H9 (cell line): ENCODE measurements at regions not wholly inside any gene's neighbourhood (a gene's known extent, or its start where the extent isn't known, plus 50 kb on each side); places are given as distances from the start of the nearest gene placed in this dataset.

ENCODE experiments used
- DNase-seq: peaks from one replicate; pipeline ENCODE4 v3.0.0-alpha.2; 2017
- H2AFZ ChIP-seq: one replicate; pipeline ENCODE4 v1.6.1; 2013; ENCODE audit warnings: mild to moderate bottlenecking, low read length, control low read depth, moderate library complexity
- H2AK5ac ChIP-seq: 2 replicates; pipeline ENCODE4 v1.6.1; 2013; ENCODE audit warnings: low read length, control low read depth, mixed read lengths; ENCODE audit not compliant: insufficient read length
- H2BK120ac ChIP-seq: one replicate; pipeline ENCODE4 v1.6.1; 2013; ENCODE audit warnings: low read depth, mild to moderate bottlenecking, low read length, control low read depth, inconsistent platforms; ENCODE audit not compliant: poor library complexity, severe bottlenecking
- H2BK12ac ChIP-seq: 2 replicates; pipeline ENCODE4 v1.6.1; 2013; ENCODE audit warnings: low read length, control low read depth, mixed read lengths, low read depth; ENCODE audit not compliant: insufficient read length
- H2BK15ac ChIP-seq: 2 replicates; pipeline ENCODE4 v1.6.1; 2013; ENCODE audit warnings: low read depth, low read length, control low read depth
- H2BK20ac ChIP-seq: one replicate; pipeline ENCODE4 v1.6.1; 2013; ENCODE audit warnings: low read depth, mild to moderate bottlenecking, low read length, control low read depth, inconsistent platforms; ENCODE audit not compliant: poor library complexity, severe bottlenecking
- H2BK5ac ChIP-seq: 2 replicates; pipeline ENCODE4 v1.6.1; 2013; ENCODE audit warnings: low read length, control low read depth, mixed read lengths; ENCODE audit not compliant: insufficient read length
- H3K14ac ChIP-seq: 2 replicates; pipeline ENCODE4 v1.6.1; 2013; ENCODE audit warnings: low read length, control low read depth; ENCODE audit not compliant: insufficient read depth
- H3K18ac ChIP-seq: 2 replicates; pipeline ENCODE4 v1.6.1; 2013; ENCODE audit warnings: low read depth, mild to moderate bottlenecking, mixed read lengths, low read length, control low read depth; ENCODE audit not compliant: insufficient read length
- H3K23ac ChIP-seq: 2 replicates; pipeline ENCODE4 v1.6.1; 2013; ENCODE audit warnings: low read length, control low read depth, mixed read lengths, low read depth; ENCODE audit not compliant: insufficient read length
- H3K23me2 ChIP-seq: 2 replicates; pipeline ENCODE4 v1.6.1; 2013; ENCODE audit warnings: low read depth, mild to moderate bottlenecking, mixed read lengths, low read length, control low read depth; ENCODE audit not compliant: insufficient read length, poor library complexity, severe bottlenecking
- H3K27ac ChIP-seq: 2 replicates; pipeline ENCODE4 v1.5.1; 2013; ENCODE audit warnings: low read length, control low read depth, mixed read lengths, low read depth; ENCODE audit not compliant: insufficient read length
- H3K27me3 ChIP-seq: 2 replicates; pipeline ENCODE4 v1.6.1; 2013; ENCODE audit warnings: low read length, control low read depth, inconsistent platforms; ENCODE audit not compliant: insufficient read depth
- H3K4ac ChIP-seq: 2 replicates; pipeline ENCODE4 v1.6.1; 2013; ENCODE audit warnings: low read depth, mild to moderate bottlenecking, control low read depth, inconsistent platforms, low read length, moderate library complexity
- H3K4me1 ChIP-seq: 2 replicates; pipeline ENCODE4 v1.6.1; 2013; ENCODE audit warnings: low read length, control low read depth, inconsistent platforms; ENCODE audit not compliant: insufficient read depth
- H3K4me2 ChIP-seq: 2 replicates; pipeline ENCODE4 v1.6.1; 2013; ENCODE audit warnings: low read length, control low read depth, mixed read lengths; ENCODE audit not compliant: insufficient read length, insufficient read depth
- H3K56ac ChIP-seq: 2 replicates; pipeline ENCODE4 v1.6.1; 2013; ENCODE audit warnings: low read depth, mild to moderate bottlenecking, mixed read lengths, low read length, control low read depth; ENCODE audit not compliant: insufficient read length
- H3K79me1 ChIP-seq: 2 replicates; pipeline ENCODE4 v1.6.1; 2013; ENCODE audit warnings: low read depth, mild to moderate bottlenecking, moderate library complexity, low read length, control low read depth, inconsistent platforms; ENCODE audit not compliant: insufficient read depth, poor library complexity, severe bottlenecking
- H3K79me2 ChIP-seq: 2 replicates; pipeline ENCODE4 v1.6.1; 2013; ENCODE audit warnings: low read length, control low read depth, inconsistent platforms; ENCODE audit not compliant: insufficient read depth
- H3K9ac ChIP-seq: 2 replicates; pipeline ENCODE4 v1.6.1; 2013; ENCODE audit warnings: low read length, control low read depth, mixed read lengths; ENCODE audit not compliant: insufficient read length; ENCODE audit errors: extremely low read depth
- H3K9me3 ChIP-seq: one replicate; pipeline ENCODE4 v1.6.1; 2013; ENCODE audit warnings: low read depth, low read length, inconsistent platforms; ENCODE audit not compliant: control insufficient read depth
- H3T11ph ChIP-seq: one replicate; pipeline ENCODE4 v1.6.1; 2013; ENCODE audit warnings: mild to moderate bottlenecking, low read length, control low read depth, inconsistent platforms
- H4K20me1 ChIP-seq: one replicate; pipeline ENCODE4 v1.6.1; 2013; ENCODE audit not compliant: control insufficient read depth, insufficient read length, insufficient read depth
- H4K5ac ChIP-seq: 2 replicates; pipeline ENCODE4 v1.6.1; 2013; ENCODE audit warnings: low read depth, mild to moderate bottlenecking, mixed read lengths, low read length, control low read depth; ENCODE audit not compliant: insufficient read length
- H4K8ac ChIP-seq: replicated peaks from 2 replicates; pipeline ENCODE4 v1.6.1; 2013; ENCODE audit warnings: low read length, control low read depth, mixed read lengths, low read depth; ENCODE audit not compliant: insufficient read length
- H4K91ac ChIP-seq: 2 replicates; pipeline ENCODE4 v1.6.1; 2013; ENCODE audit warnings: low read depth, mild to moderate bottlenecking, moderate library complexity, mixed read lengths, low read length, control low read depth; ENCODE audit not compliant: insufficient read length
- H3K27ac Mint-ChIP-seq, 3 experiments: 2 replicates in 2 of 3; 3 replicates in 1 of 3; pipeline ENCODE4 v1.8.0; 2020 to 2021; ENCODE audit warnings: mixed read lengths in 3 of 3, mild to moderate bottlenecking in 1 of 3, moderate library complexity in 1 of 3
- H3K27me3 Mint-ChIP-seq: 2 replicates; pipeline ENCODE4 v1.8.0; 2021; ENCODE audit warnings: low read depth, mild to moderate bottlenecking, moderate library complexity, mixed read lengths
- H3K36me3 Mint-ChIP-seq, 3 experiments: 2 replicates in 2 of 3; 3 replicates in 1 of 3; pipeline ENCODE4 v1.8.0; 2020 to 2021; ENCODE audit warnings: low read depth in 3 of 3, mixed read lengths in 3 of 3; ENCODE audit not compliant: insufficient read depth in 1 of 3
- H3K4me1 Mint-ChIP-seq, 2 experiments: 2 replicates each; pipeline ENCODE4 v1.8.0; 2020; ENCODE audit warnings: mixed read lengths in 2 of 2
- H3K4me3 Mint-ChIP-seq, 2 experiments: 2 replicates in 1 of 2; 3 replicates in 1 of 2; pipeline ENCODE4 v1.8.0; 2020 to 2021; ENCODE audit warnings: mild to moderate bottlenecking in 2 of 2, mixed read lengths in 2 of 2, moderate library complexity in 1 of 2
- H3K9me3 Mint-ChIP-seq, 2 experiments: 2 replicates in 1 of 2; 3 replicates in 1 of 2; pipeline ENCODE4 v1.8.0; 2020; ENCODE audit warnings: mild to moderate bottlenecking in 2 of 2, mixed read lengths in 2 of 2, moderate library complexity in 1 of 2
- WGBS: extraction: QIAGEN DNeasy Blood & Tissue Kit; methylation state at CpG from one replicate; pipeline ENCODE4 v1.1.7; 2013; ENCODE audit warnings: missing lambda C conversion rate, low lambda C conversion rate, mixed read lengths; ENCODE audit not compliant: insufficient read length; ENCODE audit errors: extremely low coverage; 5-methylcytosine and 5-hydroxymethylcytosine counted together
- TF ChIP-seq, protein P1 (sequence below): fragments of 200-600 bp; sonication (generic); conservative IDR thresholded peaks from 3 replicates; pipeline ENCODE4 v1.8.0; 2021; ENCODE audit warnings: antibody characterized with exemption, mild to moderate bottlenecking

DNA sequence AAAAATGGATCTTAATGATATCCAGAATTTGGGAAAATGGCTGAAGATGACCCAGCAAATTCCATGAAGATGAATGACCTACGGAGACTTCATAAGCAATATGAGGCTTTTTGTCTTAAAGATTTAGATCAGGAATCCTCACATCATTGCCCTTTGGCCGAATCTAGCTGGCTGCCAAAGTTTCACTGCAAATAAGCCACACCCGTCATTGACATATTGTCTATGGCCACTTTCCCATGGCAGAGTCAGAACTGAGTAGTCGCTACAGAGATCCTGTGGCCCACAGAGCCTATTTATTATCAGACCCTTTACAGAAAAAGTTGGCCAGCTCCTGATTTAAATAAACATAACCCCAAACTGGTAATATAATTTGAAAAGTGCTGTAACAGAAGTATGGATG, 307.4 kb upstream of the RARB start:
- no peaks in the 10 kb centered on the region for H3K36me3 Mint-ChIP-seq
- no peak overlapping the region for H2BK5ac ChIP-seq

More for the DNA sequence above, 307.4 kb upstream of the RARB start:
- Histone ChIP-seq H3K9me3 (no peaks in the 10 kb centered on the region), H4K8ac (no peak overlapping the region), H4K20me1 (no peaks in the 10 kb centered on the region), H4K91ac (no peak overlapping the region), H2BK20ac (no peak overlapping the region), H2BK120ac (no peak overlapping the region), H2BK12ac (no peak overlapping the region), H3T11ph (no peak overlapping the region), H2AK5ac (no peak overlapping the region), H4K5ac (no peak overlapping the region), H3K9ac (no peak overlapping the region), H3K56ac (no peak overlapping the region), H3K4me2 (no peak overlapping the region), H3K23ac (no peak overlapping the region), H3K27ac (no peak overlapping the region), H3K18ac (no peak overlapping the region), H3K14ac (no peak overlapping the region), H3K4ac (no peak overlapping the region), H3K79me1 (no peaks in the 10 kb centered on the region), H3K27me3 (no peaks in the 10 kb centered on the region), H3K4me1 (no peaks in the 10 kb centered on the region), H3K23me2 (no peaks in the 10 kb centered on the region), H2BK15ac (no peak overlapping the region), H3K79me2 (no peaks in the 10 kb centered on the region), H2AFZ (no peak overlapping the region)
- no CpG with 5 or more reads among the region's 4 CpGs for WGBS
- TF ChIP-seq, protein P1, sequence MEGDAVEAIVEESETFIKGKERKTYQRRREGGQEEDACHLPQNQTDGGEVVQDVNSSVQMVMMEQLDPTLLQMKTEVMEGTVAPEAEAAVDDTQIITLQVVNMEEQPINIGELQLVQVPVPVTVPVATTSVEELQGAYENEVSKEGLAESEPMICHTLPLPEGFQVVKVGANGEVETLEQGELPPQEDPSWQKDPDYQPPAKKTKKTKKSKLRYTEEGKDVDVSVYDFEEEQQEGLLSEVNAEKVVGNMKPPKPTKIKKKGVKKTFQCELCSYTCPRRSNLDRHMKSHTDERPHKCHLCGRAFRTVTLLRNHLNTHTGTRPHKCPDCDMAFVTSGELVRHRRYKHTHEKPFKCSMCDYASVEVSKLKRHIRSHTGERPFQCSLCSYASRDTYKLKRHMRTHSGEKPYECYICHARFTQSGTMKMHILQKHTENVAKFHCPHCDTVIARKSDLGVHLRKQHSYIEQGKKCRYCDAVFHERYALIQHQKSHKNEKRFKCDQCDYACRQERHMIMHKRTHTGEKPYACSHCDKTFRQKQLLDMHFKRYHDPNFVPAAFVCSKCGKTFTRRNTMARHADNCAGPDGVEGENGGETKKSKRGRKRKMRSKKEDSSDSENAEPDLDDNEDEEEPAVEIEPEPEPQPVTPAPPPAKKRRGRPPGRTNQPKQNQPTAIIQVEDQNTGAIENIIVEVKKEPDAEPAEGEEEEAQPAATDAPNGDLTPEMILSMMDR = no peak
- no peak overlapping the region for H3K27ac Mint-ChIP-seq
- DNase-seq = no peak
- no peak overlapping the region for H3K4me3 Mint-ChIP-seq
- H3K27me3 Mint-ChIP-seq = no peaks in the 10 kb centered on the region
- no peaks in the 10 kb centered on the region for H3K9me3 Mint-ChIP-seq
- H3K4me1 Mint-ChIP-seq = no peaks in the 10 kb centered on the region
